NCI-H1436 treated with DMSO at 0.1 percent for 48 hours (cell line): ENCODE measurements at regions not wholly inside any gene's neighbourhood (a gene's known extent, or its start where the extent isn't known, plus 50 kb on each side); places are given as distances from the start of the nearest gene placed in this dataset.

Experiments
- DNase-seq: peaks from one replicate; lab custom pipeline; 2025; lab: John Stamatoyannopoulos, UW

DNA sequence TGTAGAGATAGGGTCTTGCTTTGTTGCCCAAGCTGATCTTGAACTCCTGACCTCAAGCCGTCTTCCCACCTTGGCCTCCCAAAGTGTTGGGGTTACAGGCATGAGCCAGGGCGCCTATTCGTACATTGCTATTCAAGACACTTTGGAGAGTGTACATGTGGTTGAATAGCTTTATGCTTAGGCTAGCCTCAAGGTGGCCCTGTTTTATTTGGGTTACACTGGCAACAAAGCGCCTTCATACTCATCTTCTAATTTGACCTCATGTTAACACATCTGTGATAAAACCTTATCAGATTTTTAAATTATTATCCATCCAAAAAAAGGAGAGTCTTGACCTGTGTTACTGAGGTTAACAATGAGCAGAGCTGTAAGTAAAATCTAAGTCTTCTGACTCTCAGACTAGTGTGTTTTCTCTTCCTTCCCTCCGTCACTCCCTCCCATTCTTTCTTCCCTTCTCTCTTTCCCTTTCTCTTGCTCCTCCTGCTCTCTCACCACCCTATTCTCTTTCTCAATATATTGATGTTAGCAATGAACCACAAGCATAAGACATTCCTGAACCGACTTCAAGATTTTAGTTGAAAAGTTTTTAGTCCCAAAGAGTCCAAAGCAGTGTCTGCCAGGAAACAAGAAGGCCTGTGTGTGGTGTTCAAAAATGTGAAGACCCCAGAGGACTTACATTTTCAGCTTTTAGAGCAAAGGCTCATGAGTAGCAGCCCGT, 603.7 kb upstream of the CFAP20DC start:
- no peak for DNase-seq

GRCh38 chr3:59644479-59645402, 594.9 kb upstream of the CFAP20DC start:
- no peak for DNase-seq

GRCh38 chr3:59641169-59641899, 591.5 kb upstream of the CFAP20DC start:
- DNase-seq: no peak

GRCh38 chr3:59632760-59633573, 583.1 kb upstream of the CFAP20DC start:
- DNase-seq: no peak

DNA sequence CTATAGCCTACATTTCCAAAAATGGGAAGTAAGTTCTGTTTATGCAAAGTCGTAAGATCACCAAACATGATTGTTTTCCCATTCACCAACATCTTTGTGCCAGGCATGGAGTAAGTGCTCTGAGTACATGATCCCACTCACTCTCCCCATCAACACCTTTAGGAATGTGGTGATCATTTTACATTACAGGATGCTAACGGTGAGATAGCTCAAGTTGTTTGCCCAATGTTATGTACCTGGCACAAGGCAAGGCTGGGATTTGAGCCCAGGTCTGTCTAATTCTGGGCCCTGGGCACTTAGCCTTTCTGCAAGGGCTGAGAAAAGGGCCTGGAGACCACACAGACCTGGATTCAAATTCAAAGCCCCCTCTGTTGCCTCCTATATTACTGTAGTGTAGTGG, 581.7 kb upstream of the CFAP20DC start:
- DNase-seq: no peak

DNA sequence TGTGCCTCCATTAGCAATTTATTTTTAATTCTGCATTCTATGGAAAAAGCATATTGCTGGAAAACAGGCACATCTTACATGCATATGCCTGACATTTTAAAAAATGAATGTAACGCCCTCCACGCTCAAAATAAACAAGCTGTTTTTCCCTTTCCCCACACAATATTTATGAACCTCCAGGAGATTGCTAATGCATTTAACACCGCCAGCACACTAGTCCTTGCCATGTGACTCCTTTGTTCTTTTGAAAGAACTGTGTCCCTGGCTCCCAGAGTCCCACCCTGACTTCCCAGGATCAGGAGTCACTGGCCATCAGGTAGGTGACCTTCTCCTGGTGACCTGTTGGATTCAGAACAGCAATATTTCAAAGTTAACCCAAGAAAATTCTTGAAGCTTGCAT, 571.2 kb upstream of the CFAP20DC start:
- no peak for DNase-seq

DNA sequence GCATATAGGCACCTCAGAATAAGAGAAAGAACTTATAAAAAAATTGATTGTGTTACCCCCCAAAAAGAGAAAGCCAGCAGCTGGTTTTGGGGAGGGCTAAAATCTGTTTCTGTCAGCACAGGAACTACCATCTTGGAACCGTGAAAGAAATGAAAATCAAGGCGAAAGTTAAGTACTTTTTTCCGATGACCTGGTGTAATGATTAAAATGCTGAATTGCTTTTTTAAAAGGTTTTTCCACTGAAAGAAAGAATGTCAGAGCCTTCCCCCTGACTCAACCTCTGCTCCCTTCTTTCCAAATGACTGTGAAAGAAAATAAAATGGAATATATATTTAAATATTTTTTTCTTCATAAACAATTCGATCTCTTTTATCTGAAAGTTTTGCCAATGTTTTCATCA, 570.5 kb upstream of the CFAP20DC start:
- DNase-seq: no peak

DNA sequence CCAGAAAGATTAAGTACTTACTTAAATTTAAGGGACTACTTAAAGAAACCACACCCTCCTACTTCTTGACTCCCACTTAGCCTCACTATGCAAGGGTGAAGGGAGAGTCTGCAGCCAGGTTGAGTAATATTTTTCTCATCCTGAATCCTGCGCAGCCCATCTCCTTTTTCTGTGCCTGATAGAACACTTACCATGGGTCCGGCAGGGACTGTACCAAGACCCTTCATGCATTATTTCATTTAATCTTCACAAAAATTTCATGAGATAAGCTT, 562.6 kb upstream of the CFAP20DC start:
- DNase-seq: no peak

DNA sequence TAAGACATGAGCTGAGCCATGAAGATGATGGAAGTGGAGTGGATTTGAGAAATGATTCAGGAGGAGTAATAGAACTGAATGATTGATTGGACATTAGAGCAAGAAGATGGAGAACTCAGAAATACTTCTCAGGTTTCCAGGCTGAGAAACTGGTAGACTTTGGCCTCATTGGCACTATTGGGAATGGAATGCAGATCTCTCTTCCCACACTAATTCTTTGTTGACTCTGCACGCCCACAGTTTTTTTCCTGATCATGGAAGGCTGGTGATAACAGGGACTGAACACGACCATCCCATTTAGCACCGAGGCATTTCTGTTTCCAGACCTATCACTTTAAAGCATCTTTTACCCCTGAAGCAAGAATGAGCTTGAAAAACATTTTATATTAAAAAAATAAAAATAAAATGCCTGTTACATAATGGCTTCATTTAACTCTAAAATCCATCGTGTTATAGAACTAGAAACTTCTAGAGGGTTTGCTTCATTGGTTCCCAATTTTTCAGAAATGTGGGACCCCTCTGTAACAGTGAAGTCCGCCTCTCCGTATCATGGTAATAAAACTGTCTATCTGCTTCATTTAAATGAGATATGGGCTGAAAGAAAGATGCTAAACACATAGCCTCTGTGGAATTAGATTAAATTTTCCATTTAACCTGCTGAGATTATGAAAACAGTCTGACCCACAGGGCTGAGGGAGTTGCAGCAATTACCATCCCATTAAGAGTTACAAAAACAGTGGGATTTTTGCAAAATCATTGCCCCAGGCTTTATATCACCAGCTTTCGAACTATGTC, 562.0 kb upstream of the CFAP20DC start:
- DNase-seq: no peak

DNA sequence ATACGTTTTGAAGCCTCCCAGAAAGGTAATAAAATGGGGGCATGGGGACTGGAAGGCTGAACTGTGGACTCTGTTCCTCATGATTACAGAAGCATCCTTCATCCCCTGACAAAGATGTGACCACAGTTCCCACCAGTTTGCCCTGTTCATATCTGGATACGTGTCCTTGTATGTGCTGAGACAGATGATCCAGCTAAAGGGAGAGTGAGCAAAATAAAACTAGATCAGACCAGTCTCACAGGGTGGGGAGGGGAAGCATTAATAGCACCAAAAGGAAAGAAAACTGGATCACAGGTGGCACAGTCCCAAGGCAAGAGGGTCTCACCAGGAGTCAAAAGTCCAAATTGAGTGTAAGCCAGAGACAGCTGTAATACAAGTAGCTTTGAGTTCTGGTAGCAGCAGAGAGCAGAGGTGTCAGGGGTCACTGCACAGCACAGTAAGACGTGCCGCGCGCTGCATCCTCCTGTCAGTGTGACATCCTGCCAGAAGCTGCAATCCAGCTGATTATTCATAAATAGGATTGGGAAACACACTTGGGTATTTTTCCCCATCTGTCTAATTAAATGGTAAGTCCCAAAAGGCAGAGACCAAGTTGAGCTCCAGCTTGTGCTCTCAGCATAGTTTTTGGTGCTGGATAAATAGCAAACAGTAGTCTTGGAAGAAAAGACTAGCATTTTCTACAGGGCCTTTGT, 560.0 kb upstream of the CFAP20DC start:
- no peak for DNase-seq

- no peak for DNase-seq
Observed at GRCh38 chr3:59608356-59608755, 558.5 kb upstream of the CFAP20DC start.

GRCh38 chr3:59607656-59608055, 557.8 kb upstream of the CFAP20DC start:
- DNase-seq: no peak

DNA sequence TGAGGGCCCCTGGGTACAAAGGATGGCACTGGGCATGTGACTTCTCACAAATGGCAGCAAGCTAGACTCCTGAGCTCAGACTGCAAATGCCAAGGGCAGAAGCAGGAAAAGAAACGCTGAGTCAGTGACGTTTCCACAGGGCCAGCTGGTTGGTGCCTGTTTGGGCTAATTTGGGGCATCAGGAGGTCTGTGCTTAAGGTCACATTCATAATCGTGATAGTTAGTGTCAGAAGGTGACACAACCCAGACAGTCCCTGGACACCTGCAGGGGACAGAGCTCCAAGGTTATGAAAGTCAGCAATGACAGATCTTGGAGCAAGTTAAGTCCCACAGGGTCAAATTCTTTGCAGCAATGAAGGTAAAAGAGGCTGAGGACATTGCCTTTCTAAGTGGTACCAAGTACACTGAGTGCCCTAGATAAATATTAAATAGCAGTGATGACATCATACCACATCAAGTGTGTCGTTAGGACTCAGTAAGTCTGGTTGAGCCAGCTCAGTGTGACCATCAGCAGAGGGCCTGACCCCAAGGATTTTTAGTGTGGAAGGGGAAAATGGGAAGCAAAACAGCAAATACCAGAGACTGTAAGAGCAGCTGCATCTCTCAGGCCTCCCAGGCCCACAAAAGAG, 556.9 kb upstream of the CFAP20DC start:
- DNase-seq: no peak

- no peak for DNase-seq
Observed at GRCh38 chr3:59605944-59606534, 556.2 kb upstream of the CFAP20DC start.

GRCh38 chr3:59605318-59605717, 555.5 kb upstream of the CFAP20DC start:
- DNase-seq: no peak

DNA sequence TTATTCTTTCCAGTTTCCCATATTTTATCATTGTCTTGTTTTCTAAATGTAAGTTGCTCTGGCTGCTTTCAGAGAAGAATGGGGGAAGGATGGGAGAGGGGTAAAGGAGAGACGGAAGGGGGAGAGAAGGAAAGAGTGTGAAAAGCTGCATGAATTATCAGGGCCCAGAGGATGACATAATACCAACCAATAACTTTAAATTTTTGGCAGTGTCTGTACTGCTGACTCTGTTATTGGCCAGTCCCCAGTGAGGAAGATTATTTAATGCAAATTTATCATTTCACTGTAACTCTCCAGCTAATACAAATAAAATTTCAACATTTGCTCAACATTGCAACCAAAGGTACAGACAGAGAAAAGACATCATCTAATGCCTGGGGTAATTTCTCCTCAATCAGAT, 551.7 kb upstream of the CFAP20DC start:
- DNase-seq: no peak

- no peak for DNase-seq
Observed at GRCh38 chr3:59600631-59601030, 550.8 kb upstream of the CFAP20DC start.

DNA sequence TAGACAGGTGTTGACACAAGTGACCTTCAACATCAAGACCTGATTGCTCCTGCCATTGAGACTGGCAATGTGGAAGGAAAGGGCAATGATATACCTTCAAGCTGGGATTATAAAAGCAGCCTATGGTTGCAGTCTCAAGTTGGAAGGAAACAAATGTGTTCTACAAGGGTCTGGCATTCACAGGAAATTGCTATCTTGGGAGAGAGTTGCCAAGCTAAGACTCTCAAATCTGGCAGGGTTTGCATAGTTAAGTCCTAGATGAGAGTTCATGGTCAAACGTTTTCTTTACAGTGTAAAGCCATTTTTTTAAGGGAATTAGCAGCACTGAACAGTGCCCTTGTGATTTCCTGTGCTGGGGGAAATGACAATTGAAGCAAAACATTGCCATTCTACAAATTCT, 546.9 kb upstream of the CFAP20DC start:
- DNase-seq: no peak

DNA sequence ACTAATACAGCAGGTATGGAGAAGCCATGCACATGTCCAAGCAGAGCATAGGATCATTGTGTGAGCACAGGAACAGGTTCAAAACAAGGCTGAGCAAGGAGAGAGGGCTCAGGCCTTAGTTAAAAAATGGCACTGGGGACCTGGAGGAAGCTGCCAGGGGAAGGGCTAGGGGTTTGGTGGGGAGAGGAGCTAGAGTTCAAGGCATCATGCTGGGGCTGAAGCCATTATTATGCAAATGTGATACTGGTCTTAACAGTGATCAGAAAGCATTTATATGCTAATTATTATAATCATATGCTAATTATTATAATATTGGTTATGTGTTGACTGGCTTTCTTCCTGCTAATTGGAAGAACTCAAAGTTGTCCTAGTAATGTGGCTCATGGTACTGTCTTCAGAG, 546.0 kb upstream of the CFAP20DC start:
- DNase-seq: no peak

- DNase-seq: no peak
Observed at GRCh38 chr3:59593380-59593779, 543.6 kb upstream of the CFAP20DC start.
